T-helper 1 cell treated with Interleukin-12 subunit alpha and Interleukin-12 subunit beta and Interleukin-4 antibody, amounts not matched to agents 30 μg/mL and 1 μg/mL, for 36 hours (primary cell): ENCODE measurements at regions not wholly inside any gene's neighbourhood (a gene's known extent, or its start where the extent isn't known, plus 50 kb on each side); places are given as distances from the start of the nearest gene placed in this dataset.

ENCODE experiments used
- H3K27ac Mint-ChIP-seq: one replicate; pipeline ENCODE4 v1.8.0; 2021; ENCODE audit warnings: mild to moderate bottlenecking, mixed read lengths
- H3K27me3 Mint-ChIP-seq: one replicate; pipeline ENCODE4 v1.8.0; 2021; ENCODE audit warnings: low read depth, mixed read lengths
- H3K36me3 Mint-ChIP-seq: one replicate; pipeline ENCODE4 v1.8.0; 2021; ENCODE audit warnings: low read depth, mixed read lengths
- H3K4me1 Mint-ChIP-seq: one replicate; pipeline ENCODE4 v1.8.0; 2021; ENCODE audit warnings: low read depth, mixed read lengths
- H3K4me3 Mint-ChIP-seq: one replicate; pipeline ENCODE4 v1.8.0; 2021; ENCODE audit warnings: mild to moderate bottlenecking, moderate library complexity, mixed read lengths
- H3K9me3 Mint-ChIP-seq: one replicate; pipeline ENCODE4 v1.8.0; 2021; ENCODE audit warnings: mixed read lengths

DNA sequence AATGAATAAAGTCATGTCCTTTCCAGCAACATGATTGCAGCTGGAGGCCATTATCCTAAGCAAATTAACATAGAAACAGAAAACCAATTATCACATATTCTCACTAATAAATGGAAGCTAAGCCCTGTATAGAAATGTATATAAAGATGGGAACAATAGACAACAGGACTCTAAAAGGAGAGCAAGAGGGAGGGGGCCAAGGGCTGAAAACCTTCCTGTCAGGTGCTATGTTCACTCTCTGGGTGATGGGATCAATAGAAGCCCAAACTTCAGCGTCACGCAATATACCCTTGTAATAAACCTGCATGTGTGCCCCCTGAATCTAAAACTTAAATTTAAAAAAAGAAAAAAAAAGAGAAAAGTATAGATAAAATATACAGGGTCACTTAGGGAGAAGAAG lies 163.7 kb upstream of the ACO1 start:
- Mint-ChIP-seq H3K27ac (no peak overlapping the region), H3K9me3 (peaks cover 9% of the 10 kb centered on the region), H3K4me3 (no peak overlapping the region), H3K4me1 (no peaks in the 10 kb centered on the region), H3K36me3 (no peaks in the 10 kb centered on the region), H3K27me3 (no peaks in the 10 kb centered on the region)

DNA sequence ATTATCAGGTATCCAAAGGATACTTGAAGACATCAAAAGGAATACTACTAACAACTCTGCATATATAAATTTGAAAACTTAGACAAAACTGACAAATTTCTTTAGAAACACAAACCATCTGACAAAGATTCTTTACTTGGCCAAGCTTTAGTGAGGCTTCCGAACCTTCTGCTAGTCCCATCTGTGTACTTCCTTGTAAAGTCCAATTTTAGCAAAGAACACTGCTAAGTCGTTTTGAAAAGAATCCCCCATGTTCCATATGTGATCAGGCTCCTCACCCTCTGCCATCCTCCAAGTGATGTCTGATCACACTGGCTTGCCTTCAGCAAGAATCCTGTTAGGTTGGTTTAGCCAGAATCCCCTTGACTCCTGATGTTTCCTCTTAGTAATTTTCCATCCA lies 150.0 kb upstream of the ACO1 start:
- Mint-ChIP-seq H3K4me1 (no peaks in the 10 kb centered on the region), H3K9me3 (no peaks in the 10 kb centered on the region), H3K27me3 (no peaks in the 10 kb centered on the region), H3K4me3 (no peak overlapping the region), H3K27ac (no peak overlapping the region), H3K36me3 (no peaks in the 10 kb centered on the region)

DNA sequence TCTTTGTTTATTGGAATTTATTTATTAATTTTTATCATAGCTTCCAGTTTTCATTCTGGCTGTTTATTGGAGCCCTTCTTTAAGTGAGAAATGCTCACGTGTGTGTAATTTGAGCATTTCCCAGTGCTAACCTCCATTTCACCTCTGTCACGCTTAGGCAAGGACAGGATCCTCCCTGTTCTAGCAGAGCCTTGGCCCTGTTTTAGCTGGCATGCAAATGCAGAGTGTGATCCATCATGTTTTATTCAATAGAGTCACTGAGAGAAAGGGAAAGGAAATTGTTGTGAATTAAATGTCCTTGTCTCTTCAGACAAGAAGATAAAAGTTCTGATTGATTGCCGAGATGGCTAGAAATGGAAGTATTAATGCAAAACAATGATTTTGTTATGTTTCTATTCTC lies 137.3 kb upstream of the ACO1 start:
- H3K4me3 Mint-ChIP-seq: no peak overlapping the region
- H3K36me3 Mint-ChIP-seq: no peaks in the 10 kb centered on the region
- H3K27me3 Mint-ChIP-seq: no peaks in the 10 kb centered on the region
- no peaks in the 10 kb centered on the region for H3K9me3 Mint-ChIP-seq
- no peaks in the 10 kb centered on the region for H3K4me1 Mint-ChIP-seq
- H3K27ac Mint-ChIP-seq: no peak overlapping the region

DNA sequence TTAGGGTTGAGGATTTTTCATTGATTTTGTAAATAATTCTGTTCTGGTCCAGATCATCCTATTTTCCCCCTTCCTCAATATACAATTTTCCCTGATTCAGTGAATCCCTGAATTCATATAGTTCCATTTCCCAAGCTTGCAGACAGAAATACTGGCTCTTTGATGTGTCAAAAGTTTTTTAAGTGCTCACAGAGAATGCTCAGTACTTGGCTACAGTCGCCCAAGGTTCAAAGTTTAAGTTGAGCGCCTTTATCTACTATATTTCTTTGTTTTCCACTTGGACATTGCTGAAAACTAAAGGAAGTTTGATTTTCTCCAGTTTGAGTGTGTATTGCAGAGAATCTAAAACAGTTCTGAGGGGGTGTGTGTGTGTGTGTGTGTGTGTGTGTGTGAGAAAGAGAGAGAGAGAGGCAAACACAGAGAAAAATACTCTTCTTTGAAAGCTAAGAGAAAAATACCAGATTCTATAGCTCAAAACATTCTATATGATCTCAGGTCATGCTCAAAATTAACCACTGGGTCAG lies 136.2 kb upstream of the ACO1 start:
- no peak overlapping the region for H3K4me3 Mint-ChIP-seq
- no peaks in the 10 kb centered on the region for H3K36me3 Mint-ChIP-seq
- no peak overlapping the region for H3K27ac Mint-ChIP-seq
- no peaks in the 10 kb centered on the region for H3K4me1 Mint-ChIP-seq
- no peaks in the 10 kb centered on the region for H3K9me3 Mint-ChIP-seq
- H3K27me3 Mint-ChIP-seq: no peaks in the 10 kb centered on the region

DNA sequence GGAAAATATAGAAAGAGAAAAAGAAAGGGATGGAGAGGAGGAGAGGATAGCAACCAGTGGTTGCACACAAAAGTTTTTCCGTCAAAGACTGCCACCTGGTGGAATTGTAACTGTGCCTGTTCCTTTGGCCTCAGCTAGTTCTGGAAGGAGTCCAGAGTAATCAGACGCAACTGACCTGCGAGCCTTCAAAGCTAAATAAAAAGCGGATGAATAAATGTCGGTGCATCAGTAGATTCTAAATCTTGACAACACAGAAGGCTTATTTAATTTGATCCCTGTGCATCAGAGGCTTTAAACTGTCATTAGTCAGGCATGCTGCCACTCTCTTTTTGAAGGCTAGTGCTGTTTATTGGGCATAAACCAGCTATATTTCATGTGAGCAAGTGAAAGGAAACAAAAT lies 132.9 kb upstream of the ACO1 start:
- H3K4me3 Mint-ChIP-seq: no peak overlapping the region
- no peaks in the 10 kb centered on the region for H3K27me3 Mint-ChIP-seq
- no peaks in the 10 kb centered on the region for H3K36me3 Mint-ChIP-seq
- no peaks in the 10 kb centered on the region for H3K9me3 Mint-ChIP-seq
- no peaks in the 10 kb centered on the region for H3K4me1 Mint-ChIP-seq
- H3K27ac Mint-ChIP-seq: no peak overlapping the region

DNA sequence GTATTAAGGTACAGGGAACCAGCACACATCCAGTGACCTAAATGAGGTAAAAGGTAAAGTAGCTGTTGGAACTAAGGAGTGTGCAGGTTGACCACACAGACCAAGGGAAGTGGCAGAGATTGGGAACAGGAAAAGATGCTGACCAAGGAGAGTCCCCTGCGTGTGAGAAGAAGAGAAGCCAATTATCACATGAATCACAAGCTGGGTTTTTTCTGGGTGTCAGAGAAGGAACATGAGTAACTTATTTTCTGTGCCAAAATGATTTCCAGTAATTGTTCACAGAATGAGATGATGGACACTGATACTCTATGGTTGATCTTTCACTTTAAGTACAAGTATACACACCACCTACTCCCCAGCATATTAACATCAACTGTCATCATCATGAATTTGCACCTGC lies 130.7 kb upstream of the ACO1 start:
- H3K27me3 Mint-ChIP-seq: no peaks in the 10 kb centered on the region
- no peaks in the 10 kb centered on the region for H3K36me3 Mint-ChIP-seq
- no peak overlapping the region for H3K4me3 Mint-ChIP-seq
- H3K4me1 Mint-ChIP-seq: no peaks in the 10 kb centered on the region
- H3K9me3 Mint-ChIP-seq: no peaks in the 10 kb centered on the region
- H3K27ac Mint-ChIP-seq: no peak overlapping the region

DNA sequence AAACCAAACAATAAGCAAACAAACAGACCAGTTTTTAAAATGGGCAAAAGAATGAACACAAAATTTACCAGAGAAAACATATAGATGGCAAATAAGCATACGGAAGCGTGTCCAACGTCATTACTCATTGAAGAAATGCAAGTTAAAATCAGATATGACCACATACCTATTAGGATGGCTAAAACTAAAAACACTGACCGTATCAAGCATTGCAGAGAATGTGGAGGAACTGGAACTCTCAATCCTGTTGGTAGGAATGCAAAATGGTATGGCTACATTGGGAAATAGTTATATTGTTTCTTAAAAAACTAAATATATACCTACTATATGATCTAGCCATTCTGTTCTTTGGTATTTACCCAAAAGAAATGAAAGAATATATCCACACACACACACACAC lies 129.4 kb upstream of the ACO1 start:
- H3K27ac Mint-ChIP-seq: no peak overlapping the region

DNA sequence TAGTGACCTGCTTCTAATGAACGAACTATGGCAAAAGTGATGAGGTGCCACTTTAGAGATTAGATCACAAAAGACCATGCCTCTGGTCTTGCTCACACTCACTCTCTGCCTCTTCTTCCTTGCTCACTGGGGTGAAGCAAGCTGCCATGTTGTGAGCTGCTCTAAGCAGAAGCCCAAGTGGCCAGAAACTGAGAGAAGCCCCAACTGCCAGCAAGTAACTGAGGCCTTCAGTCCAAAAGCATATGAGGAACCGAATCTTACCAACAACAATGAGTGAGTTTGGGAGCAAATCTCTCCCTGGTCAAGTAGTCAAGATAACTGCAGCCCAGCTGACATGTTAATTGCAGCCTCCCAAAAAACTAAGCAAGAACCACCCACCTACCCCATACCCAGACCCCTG lies 126.0 kb upstream of the ACO1 start:
- H3K27ac Mint-ChIP-seq: no peak overlapping the region

More for the DNA sequence above, 129.4 kb upstream of the ACO1 start:
- no peaks in the 10 kb centered on the region for H3K36me3 Mint-ChIP-seq
- no peaks in the 10 kb centered on the region for H3K4me1 Mint-ChIP-seq
- H3K9me3 Mint-ChIP-seq: no peaks in the 10 kb centered on the region
- H3K4me3 Mint-ChIP-seq: no peak overlapping the region
- H3K27me3 Mint-ChIP-seq: no peaks in the 10 kb centered on the region

DNA sequence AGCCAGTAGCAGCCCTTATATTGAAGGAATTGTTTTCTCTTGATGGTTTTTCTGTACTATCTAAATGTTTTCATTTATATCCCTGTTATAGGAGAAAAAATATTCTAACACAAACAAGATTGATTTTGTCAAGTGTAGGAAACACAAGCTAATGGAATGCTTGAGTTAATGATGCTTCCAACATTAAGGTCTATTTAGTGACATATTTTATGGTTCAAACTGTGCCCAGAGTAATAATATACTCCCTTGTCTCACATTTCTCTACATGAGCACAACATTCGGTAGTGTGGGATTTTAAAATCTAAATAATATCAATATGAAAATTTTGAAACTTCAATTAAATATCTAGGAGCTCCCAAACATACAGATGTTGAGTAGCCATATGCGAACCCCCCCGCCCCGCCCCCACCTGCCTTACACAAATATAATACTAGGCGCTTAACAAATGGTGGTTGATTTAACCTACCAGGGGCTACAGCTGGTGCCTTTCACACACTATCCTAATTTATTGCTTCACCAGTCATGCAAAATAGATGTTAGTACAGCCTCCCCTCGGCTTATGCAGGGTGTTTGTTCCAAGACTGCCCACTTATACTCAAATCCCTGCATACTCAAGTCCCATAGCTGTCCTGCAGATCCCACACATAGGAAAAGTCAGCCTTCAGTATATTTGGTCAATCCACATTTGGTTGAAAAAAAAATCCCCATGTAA lies 124.1 kb upstream of the ACO1 start:
- Mint-ChIP-seq H3K4me1 (no peaks in the 10 kb centered on the region), H3K4me3 (no peak overlapping the region), H3K27ac (no peak overlapping the region), H3K27me3 (no peaks in the 10 kb centered on the region), H3K36me3 (no peaks in the 10 kb centered on the region), H3K9me3 (no peaks in the 10 kb centered on the region)

More for the DNA sequence above, 126.0 kb upstream of the ACO1 start:
- Mint-ChIP-seq H3K9me3 (no peaks in the 10 kb centered on the region), H3K4me3 (no peak overlapping the region), H3K27me3 (no peaks in the 10 kb centered on the region), H3K36me3 (no peaks in the 10 kb centered on the region), H3K4me1 (no peaks in the 10 kb centered on the region)

DNA sequence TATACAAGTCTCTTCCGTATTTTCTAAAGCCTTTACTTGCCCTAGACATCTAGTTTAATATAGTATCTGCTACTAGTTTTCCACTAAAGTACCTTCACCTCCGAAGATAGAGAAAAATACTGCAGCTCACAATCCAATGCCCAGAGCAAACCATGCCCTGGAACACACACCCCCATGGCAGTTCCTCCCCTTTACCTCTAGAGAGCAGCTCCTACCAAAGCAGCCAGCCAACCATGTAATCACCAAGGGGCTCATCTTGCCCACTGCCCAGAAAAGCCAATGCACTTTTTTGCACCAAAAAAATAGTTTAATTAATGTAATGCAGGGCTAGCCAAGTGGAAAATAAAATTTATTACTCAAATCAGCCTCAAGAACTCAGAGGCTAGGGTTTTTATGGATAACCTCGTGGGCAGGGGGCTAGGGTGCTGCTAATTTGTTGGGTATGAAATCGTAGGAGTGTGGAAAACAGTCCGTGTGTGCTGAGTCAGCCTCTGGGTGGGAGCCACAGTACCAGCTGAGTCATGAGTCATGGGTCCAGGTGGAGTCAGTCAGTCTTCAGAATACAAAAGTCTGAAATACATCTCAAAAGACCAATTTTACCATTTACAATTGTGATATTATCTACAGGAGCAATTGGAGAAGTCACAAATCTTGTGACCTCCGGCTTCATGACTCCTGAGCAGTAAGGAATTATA lies 120.1 kb upstream of the ACO1 start:
- H3K4me3 Mint-ChIP-seq: no peak overlapping the region
- H3K9me3 Mint-ChIP-seq: no peaks in the 10 kb centered on the region
- no peak overlapping the region for H3K27ac Mint-ChIP-seq
- H3K4me1 Mint-ChIP-seq: no peaks in the 10 kb centered on the region
- no peaks in the 10 kb centered on the region for H3K36me3 Mint-ChIP-seq
- H3K27me3 Mint-ChIP-seq: no peaks in the 10 kb centered on the region

DNA sequence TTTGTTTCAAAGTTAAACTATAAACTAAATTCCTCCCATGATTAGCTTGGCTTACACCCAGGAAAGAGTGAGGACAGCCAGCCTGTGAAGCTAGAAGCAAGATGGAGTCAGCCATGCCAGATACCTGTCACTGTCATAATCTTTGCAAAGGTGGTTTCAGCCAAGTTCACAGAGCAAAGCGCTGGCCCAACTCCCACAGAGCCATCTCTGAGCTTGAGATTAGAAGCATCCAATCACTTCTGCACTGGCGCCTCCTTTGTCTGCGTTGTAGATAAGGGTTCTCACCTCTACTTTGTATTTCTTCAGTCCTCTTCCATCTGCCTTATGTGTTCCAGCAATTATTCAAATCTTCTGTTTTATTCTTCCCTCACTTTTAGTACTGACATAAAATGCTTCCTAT lies 119.4 kb upstream of the ACO1 start:
- Mint-ChIP-seq H3K27me3 (no peaks in the 10 kb centered on the region), H3K9me3 (no peaks in the 10 kb centered on the region), H3K27ac (no peak overlapping the region), H3K4me1 (no peaks in the 10 kb centered on the region), H3K4me3 (no peak overlapping the region), H3K36me3 (no peaks in the 10 kb centered on the region)

DNA sequence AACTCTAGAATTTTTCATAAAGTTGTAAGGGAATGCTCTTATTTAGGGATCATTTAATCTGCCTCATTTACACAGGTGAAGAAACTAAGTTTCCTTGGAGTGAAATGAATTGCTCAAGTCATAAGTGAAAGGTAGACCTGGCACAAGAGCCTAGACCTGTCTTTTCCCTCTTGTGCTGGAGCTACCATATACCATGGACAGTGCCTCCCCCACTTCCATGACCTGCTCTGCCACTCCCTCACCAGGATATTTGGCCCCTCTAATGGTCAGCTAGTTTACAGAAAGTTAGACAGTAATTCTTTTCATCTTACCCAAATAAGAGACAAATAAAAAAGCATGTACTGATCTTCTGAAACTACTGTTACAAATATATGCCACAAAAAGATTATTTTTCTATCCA lies 105.5 kb upstream of the ACO1 start:
- Mint-ChIP-seq H3K4me3 (no peak overlapping the region), H3K27me3 (no peaks in the 10 kb centered on the region), H3K4me1 (no peaks in the 10 kb centered on the region), H3K9me3 (no peaks in the 10 kb centered on the region), H3K36me3 (no peaks in the 10 kb centered on the region), H3K27ac (no peak overlapping the region)

DNA sequence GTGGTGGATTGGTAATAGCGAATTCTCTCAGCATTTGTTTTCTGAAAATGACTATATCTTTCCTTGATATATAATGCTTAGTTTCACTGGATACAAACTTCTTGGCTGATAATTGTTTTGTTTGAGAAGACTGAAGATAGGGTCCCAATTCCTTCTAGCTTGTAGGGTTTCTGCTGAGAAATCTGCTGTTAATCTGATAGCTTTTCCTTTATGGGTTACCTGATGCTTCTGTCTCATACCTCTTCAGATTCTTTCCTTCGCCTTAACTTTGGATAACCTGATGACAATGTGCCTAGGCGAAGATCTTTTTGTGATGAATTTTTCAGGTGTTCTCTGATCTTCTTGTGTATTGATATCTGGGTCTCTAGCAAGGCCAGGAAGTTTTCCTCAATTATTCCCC lies 94.7 kb upstream of the ACO1 start:
- no peaks in the 10 kb centered on the region for H3K36me3 Mint-ChIP-seq
- no peak overlapping the region for H3K4me3 Mint-ChIP-seq
- H3K4me1 Mint-ChIP-seq: no peaks in the 10 kb centered on the region
- H3K9me3 Mint-ChIP-seq: no peaks in the 10 kb centered on the region
- H3K27me3 Mint-ChIP-seq: no peaks in the 10 kb centered on the region
- no peak overlapping the region for H3K27ac Mint-ChIP-seq

DNA sequence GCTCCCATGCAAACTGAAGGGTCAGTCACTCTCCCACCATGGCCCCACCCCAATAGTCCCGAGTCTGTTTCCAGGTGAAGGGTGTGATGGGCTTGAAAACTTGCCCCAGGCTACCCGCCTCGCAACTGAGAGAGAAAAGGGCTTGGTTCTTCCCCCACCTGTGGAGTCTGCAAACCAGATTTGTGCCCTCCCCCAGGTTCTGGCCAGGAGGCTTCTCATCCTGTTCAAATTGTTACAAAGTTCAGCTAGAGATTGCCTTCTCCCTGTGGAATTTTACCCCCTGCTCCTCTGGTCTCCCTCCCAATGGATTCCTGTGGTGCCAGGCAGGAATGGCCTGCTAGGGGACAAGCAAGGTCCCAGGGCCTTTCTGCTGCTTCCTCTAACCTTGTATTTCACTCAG lies 93.1 kb upstream of the ACO1 start:
- no peaks in the 10 kb centered on the region for H3K27me3 Mint-ChIP-seq
- no peaks in the 10 kb centered on the region for H3K9me3 Mint-ChIP-seq
- no peaks in the 10 kb centered on the region for H3K36me3 Mint-ChIP-seq
- H3K27ac Mint-ChIP-seq: no peak overlapping the region
- H3K4me3 Mint-ChIP-seq: no peak overlapping the region
- H3K4me1 Mint-ChIP-seq: no peaks in the 10 kb centered on the region

DNA sequence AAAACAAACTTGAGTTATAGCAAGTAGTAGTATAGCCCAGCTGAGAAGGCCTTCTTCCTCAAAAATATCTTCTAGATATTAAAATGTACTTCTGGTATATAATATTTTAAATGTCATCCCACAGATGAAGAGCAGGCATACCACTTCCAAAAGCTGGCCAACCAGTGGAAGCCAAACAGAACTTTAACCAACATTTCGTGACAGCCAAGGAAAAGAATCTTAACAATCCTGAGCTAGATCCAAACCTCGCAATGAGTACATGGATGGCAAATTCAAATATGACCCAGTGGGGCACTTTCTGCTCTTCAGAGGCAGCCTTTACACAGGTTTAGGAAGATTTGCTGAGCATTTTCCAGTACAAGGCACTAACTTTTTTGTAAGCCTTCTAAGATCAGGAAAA lies 91.8 kb upstream of the ACO1 start:
- Mint-ChIP-seq H3K4me1 (no peaks in the 10 kb centered on the region), H3K27ac (no peak overlapping the region), H3K4me3 (no peak overlapping the region), H3K9me3 (no peaks in the 10 kb centered on the region), H3K36me3 (no peaks in the 10 kb centered on the region), H3K27me3 (no peaks in the 10 kb centered on the region)
